A549 (cell line): ENCODE measurements at regions not wholly inside any gene's neighbourhood (a gene's known extent, or its start where the extent isn't known, plus 50 kb on each side); places are given as distances from the start of the nearest gene placed in this dataset.
A peak's percentile ranks its signal among the peaks of the same experiment; 100 is the strongest.

Source experiments
- ATAC-seq, 2 experiments: fragments of 200-7000 bp in 1 of 2; fragments of >200 bp in 1 of 2; cut with Nextera tagmentation in 1 of 2; cut with Tn5 transposase in 1 of 2; 3 replicates each; pipeline versions ENCODE4 v1.8.0 to v1.9.1; 2018 to 2020; ENCODE audit warnings: mild to moderate bottlenecking in 1 of 2, moderate library complexity in 1 of 2
- CTCF ChIA-PET: fragments of 300-600 bp; sonication (Branson Sonifier 250); formaldehyde crosslinking; extraction: SDS; loops from one replicate; lab custom pipeline; 2021; ENCODE audit warnings: antibody characterized with exemption, inconsistent platforms; lab: Yijun Ruan, JAX
- POLR2A ChIA-PET: fragments of 350-600 bp; formaldehyde crosslinking; extraction: SDS; loops from one replicate; lab custom pipeline; 2021; ENCODE audit warnings: antibody characterized with exemption, inconsistent platforms; lab: Yijun Ruan, JAX
- DNase-seq, 2 experiments: peaks; one replicate each; pipeline versions ENCODE4 v3.0.0 to v3.0.0-alpha.2; 2011 to 2016; ENCODE audit warnings: low read depth in 1 of 2, low spot score in 1 of 2
- FAIRE-seq: peaks from 2 replicates; lab custom pipeline; 2011; peaks lifted over from hg19 to GRCh38; lab: Jason Lieb, UNC
- H3K27ac ChIP-seq, 2 experiments: fragments of >200 bp; sonication (Bioruptor Twin); formaldehyde crosslinking; 3 replicates each; pipeline ENCODE4 v1.5.1; 2016 to 2017
- H3K4me1 ChIP-seq: fragments of >200 bp; sonication (Bioruptor Twin); formaldehyde crosslinking; 3 replicates; pipeline ENCODE4 v1.6.1; 2016
- H3K4me2 ChIP-seq: fragments of >200 bp; sonication (Bioruptor Twin); formaldehyde crosslinking; 3 replicates; pipeline ENCODE4 v1.6.1; 2016
- H3K4me3 ChIP-seq: fragments of >200 bp; sonication (Bioruptor Twin); formaldehyde crosslinking; 3 replicates; pipeline ENCODE4 v1.5.1; 2016
- H3K9me3 ChIP-seq: fragments of >200 bp; sonication (Bioruptor Twin); formaldehyde crosslinking; 3 replicates; pipeline ENCODE4 v1.6.1; 2016
- BCL3 ChIP-seq: fragments of >200 bp; sonication (Bioruptor Twin); formaldehyde crosslinking; IDR thresholded peaks from 3 replicates; pipeline ENCODE4 v1.6.1; 2016
- CBX8 ChIP-seq: fragments of 200-600 bp; sonication (generic); IDR thresholded peaks from 2 replicates; pipeline ENCODE4 v1.6.1; 2016
- CEBPB ChIP-seq, 2 experiments: fragments of >200 bp in 1 of 2; sonication (Bioruptor Twin) in 1 of 2; formaldehyde crosslinking in 1 of 2; IDR thresholded peaks; 2 replicates each; pipeline ENCODE4 v1.6.1; 2012 to 2016
- CTCF ChIP-seq: fragments of >200 bp; sonication (Bioruptor Twin); formaldehyde crosslinking; IDR thresholded peaks from 3 replicates; pipeline ENCODE4 v1.5.1; 2016
- EHMT2 ChIP-seq: fragments of 200-600 bp; sonication (generic); IDR thresholded peaks from 2 replicates; pipeline ENCODE4 v1.6.1; 2016; ENCODE audit warnings: antibody characterized with exemption, low read depth, mild to moderate bottlenecking, moderate library complexity
- FOXS1 ChIP-seq: fragments of 250-450 bp; sonication (Bioruptor Pico); IDR thresholded peaks from 2 replicates; pipeline ENCODE4 v1.5.0; 2020; ENCODE audit warnings: mild to moderate bottlenecking, moderate library complexity
- GATA3 ChIP-seq: IDR thresholded peaks from 2 replicates; pipeline ENCODE4 v1.6.1; 2012; ENCODE audit warnings: borderline replicate concordance
- HOXB5 ChIP-seq: fragments of 250-450 bp; sonication (Bioruptor Pico); IDR thresholded peaks from 2 replicates; pipeline ENCODE4 v1.5.0; 2020; ENCODE audit warnings: mild to moderate bottlenecking, moderate library complexity
- JUNB ChIP-seq: fragments of >200 bp; sonication (Bioruptor Twin); formaldehyde crosslinking; IDR thresholded peaks from 2 replicates; pipeline ENCODE4 v1.6.1; 2016
- KDM1A ChIP-seq: fragments of 200-600 bp; sonication (generic); IDR thresholded peaks from 2 replicates; pipeline ENCODE4 v1.6.1; 2016; ENCODE audit warnings: low read depth, mild to moderate bottlenecking
- MAFK ChIP-seq: fragments of 450-650 bp; IDR thresholded peaks from 2 replicates; pipeline ENCODE4 v1.6.1; 2014; ENCODE audit not compliant: partially characterized antibody
- MAZ ChIP-seq: fragments of 150-350 bp; IDR thresholded peaks from 2 replicates; pipeline ENCODE4 v1.6.1; 2014; ENCODE audit warnings: antibody characterized with exemption, low read depth, low read length, borderline replicate concordance
- PHF8 ChIP-seq: fragments of 200-600 bp; sonication (generic); IDR thresholded peaks from 2 replicates; pipeline ENCODE4 v1.6.1; 2016; ENCODE audit warnings: low read depth, mild to moderate bottlenecking, antibody characterized with exemption, moderate library complexity, borderline replicate concordance
- RARB ChIP-seq: fragments of 250-450 bp; sonication (Bioruptor Pico); IDR thresholded peaks from 2 replicates; pipeline ENCODE4 v1.8.0; 2021; ENCODE audit warnings: mild to moderate bottlenecking, moderate library complexity
- SREBF2 ChIP-seq: fragments of 450-650 bp; IDR thresholded peaks from 2 replicates; pipeline ENCODE4 v1.6.1; 2014; ENCODE audit warnings: mild to moderate bottlenecking, moderate library complexity
- TFCP2L1 ChIP-seq: fragments of 250-450 bp; sonication (Bioruptor Pico); IDR thresholded peaks from 2 replicates; pipeline ENCODE4 v1.5.0; 2021; ENCODE audit warnings: mild to moderate bottlenecking
- ZC3H11A ChIP-seq: fragments of 450-650 bp; IDR thresholded peaks from 2 replicates; pipeline ENCODE4 v1.6.1; 2014; ENCODE audit warnings: antibody characterized with exemption, mild to moderate bottlenecking
- ZFP36 ChIP-seq: fragments of 450-650 bp; IDR thresholded peaks from 2 replicates; pipeline ENCODE4 v1.6.1; 2014; ENCODE audit warnings: borderline replicate concordance; ENCODE audit not compliant: partially characterized antibody
- ZNF302 ChIP-seq: fragments of 250-450 bp; sonication (Bioruptor Pico); IDR thresholded peaks from 2 replicates; pipeline ENCODE4 v1.9.0; 2021; ENCODE audit warnings: inconsistent platforms, mild to moderate bottlenecking, moderate library complexity
- WGBS: methylation state at CpG from one replicate; pipeline ENCODE4 v1.1.6; 2017; ENCODE audit errors: missing lambda C conversion rate; 5-methylcytosine and 5-hydroxymethylcytosine counted together
- TF ChIP-seq, protein P1 (sequence below): IDR thresholded peaks from 2 replicates; pipeline ENCODE4 v1.6.1; 2012
- TF ChIP-seq, protein P2 (sequence below): IDR thresholded peaks from 2 replicates; pipeline ENCODE4 v1.6.1; 2012; ENCODE audit warnings: low read depth, borderline replicate concordance
- TF ChIP-seq, protein P3 (sequence below): fragments of 250-450 bp; sonication (Bioruptor Pico); IDR thresholded peaks from 2 replicates; pipeline ENCODE4 v1.5.0; 2020; ENCODE audit warnings: low read depth, mild to moderate bottlenecking, moderate library complexity
- TF ChIP-seq, protein P4 (sequence below): fragments of 200-600 bp; sonication (generic); IDR thresholded peaks from 2 replicates; pipeline ENCODE4 v1.6.1; 2016; ENCODE audit warnings: antibody characterized with exemption, mild to moderate bottlenecking, moderate library complexity

GRCh38 chr7:130887182-130887956, 153.4 kb upstream of the KLF14 start (continued):
- TF ChIP-seq BCL3 (peak; percentile 50; the same call in 1 of the 3 replicates), JUNB (peak; percentile 95)
- TF ChIP-seq, protein P1, sequence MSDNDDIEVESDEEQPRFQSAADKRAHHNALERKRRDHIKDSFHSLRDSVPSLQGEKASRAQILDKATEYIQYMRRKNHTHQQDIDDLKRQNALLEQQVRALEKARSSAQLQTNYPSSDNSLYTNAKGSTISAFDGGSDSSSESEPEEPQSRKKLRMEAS = peak; percentile 89

- FAIRE-seq (no peak), ATAC-seq (peak; percentile 47 to 52), DNase-seq (peak in 1 of 2 experiments; percentile 56)
- POLR2A ChIA-PET = interaction anchor here (0.6 to 1.0 kb wide), 2 partner anchors 9 to 15 kb away, joined by 3 read pairs; no protein-coding TSS in a partner anchor
- H3K4me1 ChIP-seq = peaks cover 97% of the 10 kb centered on the region
- H3K4me3 ChIP-seq = peak overlapping the region; percentile 11; the same call in 2 of the 3 replicates
- H3K4me2 ChIP-seq = peak overlapping the region; percentile 80
- WGBS = 6% methylated on average over 12 of the region's 12 CpGs
- no peak for TF ChIP-seq MAFK
- TF ChIP-seq, protein P1 = peak; percentile 6; the same call in 1 of the 2 replicates
- peak; percentile 7; the same call in 1 of the 2 replicates for TF ChIP-seq TFCP2L1 (CRISPR knock-in tag)
- H3K27ac ChIP-seq = peak overlapping the region; percentile 94
- CTCF ChIA-PET = interaction anchor here (0.7 to 11.4 kb wide), 8 partner anchors 9 to 152 kb away, joined by 3 to 185 read pairs (median 4); no protein-coding TSS in a partner anchor
- H3K9me3 ChIP-seq = no peaks in the 10 kb centered on the region
Observed at GRCh38 chr7:130887957-130888371, 154.0 kb upstream of the KLF14 start.

DNA sequence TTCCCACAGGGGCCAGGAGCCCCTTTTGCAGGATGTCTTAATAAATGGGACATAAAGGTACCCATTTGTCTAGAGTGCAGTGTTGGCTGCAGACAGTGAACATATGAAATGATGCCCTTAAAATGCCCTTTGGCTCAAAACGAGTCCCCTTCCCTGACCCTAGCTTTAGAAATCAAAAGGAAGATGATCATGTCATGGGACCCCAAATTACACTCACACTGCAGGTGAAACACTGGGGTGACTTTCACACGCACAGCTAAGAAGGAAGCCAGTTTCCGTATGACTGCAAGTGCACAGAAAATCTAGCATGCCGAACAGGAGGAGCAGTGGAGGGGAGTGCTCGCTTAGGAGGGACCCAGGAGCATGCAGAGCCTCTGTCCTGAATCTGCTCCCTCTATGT, 154.5 kb upstream of the KLF14 start:
- WGBS = 35% methylated on average over 5 of the region's 5 CpGs
- POLR2A ChIA-PET = interaction anchor here (0.6 to 1.0 kb wide), 2 partner anchors 8 to 15 kb away, joined by 3 read pairs; no protein-coding TSS in a partner anchor
- Histone ChIP-seq H3K27ac (peak overlapping the region; percentile 94), H3K4me1 (peaks cover 97% of the 10 kb centered on the region), H3K4me3 (0 out of 3 replicates have a peak overlapping the region, but pooled peaks have one; percentile 3), H3K9me3 (no peaks in the 10 kb centered on the region), H3K4me2 (peak overlapping the region; percentile 80)
- FAIRE-seq (no peak), ATAC-seq (peak in 1 of 2 experiments; percentile 1; a peak in 1 of 6 replicates), DNase-seq (no peak)
- TF ChIP-seq CBX8 (no peak), FOXS1 (no peak), CTCF (no peak), KDM1A (no peak), SREBF2 (no peak), TFCP2L1 (CRISPR knock-in tag) (no peak), ZNF302 (no peak), CEBPB (IDR thresholded peaks at IDR 0.05) (no peak), ZFP36 (no peak), MAZ (no peak), RARB (CRISPR knock-in tag) (no peak), EHMT2 (no peak), PHF8 (no peak), ZC3H11A (no peak), GATA3 (no peak), JUNB (no peak), HOXB5 (CRISPR knock-in tag) (no peak)
- TF ChIP-seq, protein P2, sequence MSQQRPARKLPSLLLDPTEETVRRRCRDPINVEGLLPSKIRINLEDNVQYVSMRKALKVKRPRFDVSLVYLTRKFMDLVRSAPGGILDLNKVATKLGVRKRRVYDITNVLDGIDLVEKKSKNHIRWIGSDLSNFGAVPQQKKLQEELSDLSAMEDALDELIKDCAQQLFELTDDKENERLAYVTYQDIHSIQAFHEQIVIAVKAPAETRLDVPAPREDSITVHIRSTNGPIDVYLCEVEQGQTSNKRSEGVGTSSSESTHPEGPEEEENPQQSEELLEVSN = no peak
- TF ChIP-seq, protein P3, sequence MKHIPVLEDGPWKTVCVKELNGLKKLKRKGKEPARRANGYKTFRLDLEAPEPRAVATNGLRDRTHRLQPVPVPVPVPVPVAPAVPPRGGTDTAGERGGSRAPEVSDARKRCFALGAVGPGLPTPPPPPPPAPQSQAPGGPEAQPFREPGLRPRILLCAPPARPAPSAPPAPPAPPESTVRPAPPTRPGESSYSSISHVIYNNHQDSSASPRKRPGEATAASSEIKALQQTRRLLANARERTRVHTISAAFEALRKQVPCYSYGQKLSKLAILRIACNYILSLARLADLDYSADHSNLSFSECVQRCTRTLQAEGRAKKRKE (CRISPR knock-in tag) = no peak
- TF ChIP-seq, protein P4, sequence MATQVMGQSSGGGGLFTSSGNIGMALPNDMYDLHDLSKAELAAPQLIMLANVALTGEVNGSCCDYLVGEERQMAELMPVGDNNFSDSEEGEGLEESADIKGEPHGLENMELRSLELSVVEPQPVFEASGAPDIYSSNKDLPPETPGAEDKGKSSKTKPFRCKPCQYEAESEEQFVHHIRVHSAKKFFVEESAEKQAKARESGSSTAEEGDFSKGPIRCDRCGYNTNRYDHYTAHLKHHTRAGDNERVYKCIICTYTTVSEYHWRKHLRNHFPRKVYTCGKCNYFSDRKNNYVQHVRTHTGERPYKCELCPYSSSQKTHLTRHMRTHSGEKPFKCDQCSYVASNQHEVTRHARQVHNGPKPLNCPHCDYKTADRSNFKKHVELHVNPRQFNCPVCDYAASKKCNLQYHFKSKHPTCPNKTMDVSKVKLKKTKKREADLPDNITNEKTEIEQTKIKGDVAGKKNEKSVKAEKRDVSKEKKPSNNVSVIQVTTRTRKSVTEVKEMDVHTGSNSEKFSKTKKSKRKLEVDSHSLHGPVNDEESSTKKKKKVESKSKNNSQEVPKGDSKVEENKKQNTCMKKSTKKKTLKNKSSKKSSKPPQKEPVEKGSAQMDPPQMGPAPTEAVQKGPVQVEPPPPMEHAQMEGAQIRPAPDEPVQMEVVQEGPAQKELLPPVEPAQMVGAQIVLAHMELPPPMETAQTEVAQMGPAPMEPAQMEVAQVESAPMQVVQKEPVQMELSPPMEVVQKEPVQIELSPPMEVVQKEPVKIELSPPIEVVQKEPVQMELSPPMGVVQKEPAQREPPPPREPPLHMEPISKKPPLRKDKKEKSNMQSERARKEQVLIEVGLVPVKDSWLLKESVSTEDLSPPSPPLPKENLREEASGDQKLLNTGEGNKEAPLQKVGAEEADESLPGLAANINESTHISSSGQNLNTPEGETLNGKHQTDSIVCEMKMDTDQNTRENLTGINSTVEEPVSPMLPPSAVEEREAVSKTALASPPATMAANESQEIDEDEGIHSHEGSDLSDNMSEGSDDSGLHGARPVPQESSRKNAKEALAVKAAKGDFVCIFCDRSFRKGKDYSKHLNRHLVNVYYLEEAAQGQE = no peak
- CTCF ChIA-PET = interaction anchor here (0.7 to 11.4 kb wide), 7 partner anchors 9 to 152 kb away, joined by 3 to 185 read pairs (median 3); no protein-coding TSS in a partner anchor
